ENCODE measurements at regions not wholly inside any gene's neighbourhood (a gene's known extent, or its start where the extent isn't known, plus 50 kb on each side); places are given as distances from the start of the nearest gene placed in this dataset.
"Not testable (repeated sequence)": the region's sequence is repeated elsewhere in the genome, so short reads cannot be mapped to it uniquely, and the experiment has no call there.

DNA sequence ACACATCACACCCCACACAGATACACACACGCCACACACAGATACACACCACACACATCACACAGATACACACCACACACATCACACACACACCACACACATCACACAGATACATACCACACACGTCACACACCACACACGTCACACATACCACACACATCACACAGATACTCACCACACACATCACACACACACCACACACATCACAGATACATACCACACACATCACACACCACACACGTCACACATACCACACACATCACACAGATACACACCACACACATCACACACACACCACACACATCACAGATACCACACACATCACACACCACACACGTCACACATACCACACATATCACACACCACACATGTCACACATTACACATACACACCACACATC, 159.3 kb downstream of the NDUFA10 start:
- DNase-seq, result not testable (repeated sequence)

DNA sequence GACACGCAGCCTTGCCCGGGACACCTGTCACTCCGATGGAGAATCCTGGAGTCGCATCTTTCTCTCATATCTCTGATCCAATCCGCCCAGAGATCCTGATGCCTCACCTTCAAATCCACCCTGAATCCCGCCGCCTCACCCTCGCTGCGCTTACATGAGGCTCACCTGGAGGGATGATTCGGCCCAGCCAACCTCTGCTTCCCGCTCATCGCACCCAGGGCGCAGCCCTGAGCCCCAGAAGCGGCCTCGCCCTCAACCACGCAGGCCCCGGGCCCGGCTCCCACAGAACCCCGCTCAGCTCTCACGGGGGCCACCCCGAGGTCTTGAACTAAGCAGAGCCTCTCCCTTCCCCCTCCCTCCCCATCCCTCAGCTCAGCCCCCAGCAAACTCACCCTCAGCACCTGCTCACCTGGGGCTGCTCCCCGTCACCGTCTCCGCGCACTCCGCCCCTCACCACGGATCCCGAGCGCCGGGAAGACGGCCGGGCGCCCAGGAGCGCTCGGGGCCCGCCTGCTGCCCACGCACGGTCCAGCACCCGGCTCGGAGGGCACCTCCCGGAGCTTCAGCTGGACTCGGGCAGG, 160.0 kb downstream of the NDUFA10 start:
- DNase-seq, result no peak

DNA sequence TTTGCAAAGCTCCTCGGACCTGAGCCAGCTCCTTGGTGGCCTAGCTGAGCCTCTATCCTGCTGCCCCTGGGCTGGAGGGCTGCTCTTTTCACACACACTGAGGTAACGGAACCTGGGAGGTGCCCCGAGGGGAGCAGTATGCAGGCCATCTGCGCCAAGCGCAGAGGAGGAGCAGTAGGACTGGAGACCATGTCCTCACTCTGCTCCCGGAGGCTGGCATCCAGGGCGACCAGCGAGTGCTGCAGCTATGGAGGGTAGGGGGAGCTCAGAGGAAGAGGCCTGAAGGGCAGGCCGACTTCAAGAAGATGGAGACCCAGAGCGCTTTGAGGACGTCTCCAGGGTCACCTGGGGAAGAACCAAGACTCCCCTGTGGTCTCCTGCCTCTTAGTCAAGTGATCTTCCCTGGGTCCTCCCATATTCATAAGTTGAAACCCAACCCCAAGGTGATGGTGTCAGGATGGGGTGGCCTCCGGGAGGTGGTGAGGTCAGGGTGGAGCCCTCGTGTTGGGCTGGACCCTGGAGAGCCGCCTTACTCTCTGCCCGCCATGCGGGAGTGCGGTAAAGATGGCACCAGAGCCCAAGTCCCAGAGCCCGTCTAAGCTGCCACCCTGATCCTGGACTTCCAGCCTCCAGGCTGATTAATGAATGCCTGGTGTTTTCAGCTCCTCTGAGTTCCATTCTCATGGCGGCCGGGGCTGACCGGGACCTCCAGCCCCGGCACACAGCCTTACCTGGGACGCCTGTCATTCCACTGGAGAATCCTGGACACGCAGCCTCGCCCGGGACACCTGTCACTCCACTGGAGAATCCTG, 160.7 kb downstream of the NDUFA10 start:
- DNase-seq, result no peak

DNA sequence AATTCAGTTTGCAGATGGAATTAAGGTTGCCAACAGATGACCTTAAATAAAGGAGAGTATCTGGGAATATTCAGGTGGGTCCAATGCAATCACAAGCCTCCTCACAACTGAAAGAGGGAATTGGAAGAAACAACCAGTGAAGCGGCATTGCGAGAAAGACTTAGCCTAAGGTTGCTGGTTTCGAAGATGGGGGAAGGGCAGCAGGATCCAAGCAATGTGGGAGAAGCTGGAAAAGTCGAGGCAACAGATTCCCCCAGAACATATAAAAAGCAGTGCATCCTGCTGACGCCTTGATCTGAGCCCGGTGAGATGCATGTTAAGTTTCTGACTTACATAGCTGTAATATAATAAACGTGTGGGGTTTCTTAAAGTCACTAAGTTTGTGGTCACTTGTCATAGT, 162.5 kb downstream of the NDUFA10 start:
- no peak for DNase-seq

DNA sequence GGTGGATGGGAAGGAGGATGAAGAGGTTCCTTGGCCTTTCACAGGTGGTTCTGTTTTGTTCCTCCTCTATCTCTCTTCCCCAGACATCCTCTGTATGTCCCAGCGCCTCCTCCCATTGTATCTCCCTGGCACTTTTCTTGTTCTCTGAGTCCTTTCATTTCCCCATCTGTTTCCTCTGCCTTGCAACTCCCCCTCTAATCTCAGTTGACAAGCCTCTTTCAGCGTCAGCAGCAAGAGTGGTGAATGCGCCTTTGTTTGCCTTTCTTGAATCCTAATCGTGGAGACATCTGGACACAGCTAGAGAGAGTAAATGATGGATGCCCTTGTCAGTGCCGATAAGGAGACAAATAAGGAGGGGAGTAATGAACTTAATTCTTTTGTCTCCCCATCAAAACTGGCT, 167.0 kb downstream of the NDUFA10 start:
- no peak for DNase-seq

DNA sequence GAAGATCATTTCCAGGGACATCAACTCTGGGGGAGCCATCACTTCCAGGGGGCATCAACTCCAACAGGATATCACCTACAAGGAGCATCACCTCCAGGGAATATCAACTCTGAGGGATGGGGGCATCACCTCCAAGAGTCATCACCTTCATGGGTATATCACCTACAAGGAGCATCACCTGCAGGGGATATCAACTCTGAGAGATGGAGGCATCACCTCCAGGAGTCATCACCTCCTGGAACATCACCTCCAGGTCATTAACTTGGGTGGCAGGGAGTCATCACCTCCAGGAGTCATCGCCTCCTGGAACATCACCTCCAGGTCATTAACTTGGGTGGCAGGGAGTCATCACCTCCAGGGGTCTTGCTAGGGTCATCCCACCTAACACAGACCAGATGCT, 167.6 kb downstream of the NDUFA10 start:
- DNase-seq, result no peak

DNA sequence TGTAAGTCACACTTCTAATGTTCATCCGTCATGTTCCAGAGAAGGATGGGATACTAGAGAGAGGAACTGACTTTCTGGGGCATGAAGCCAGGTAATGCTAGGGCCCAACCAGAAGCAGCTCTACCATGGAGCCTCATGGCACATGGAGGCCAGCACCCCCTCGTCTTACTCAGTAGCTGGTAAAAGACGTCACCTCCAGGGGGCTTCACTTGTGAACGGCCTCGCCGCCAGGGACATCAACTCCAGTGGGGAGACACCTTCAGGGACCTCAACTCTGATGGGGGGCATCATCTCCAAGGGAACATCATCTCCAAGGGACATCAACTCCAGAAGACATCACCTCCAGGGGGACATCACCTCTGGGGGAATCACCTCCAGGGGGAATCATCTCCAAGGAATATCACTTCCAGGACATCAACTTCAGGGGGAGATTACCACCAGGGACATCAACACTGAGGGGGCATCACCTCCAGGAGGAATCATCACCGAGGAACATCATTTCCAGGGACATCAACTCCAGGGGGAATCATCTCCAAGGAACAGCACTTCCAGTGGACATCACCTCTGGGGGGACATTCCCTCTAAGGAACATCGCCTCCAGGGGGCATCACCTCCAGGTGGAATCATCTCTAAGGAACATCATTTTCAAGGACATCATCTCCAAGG, 168.4 kb downstream of the NDUFA10 start:
- no peak for DNase-seq

DNA sequence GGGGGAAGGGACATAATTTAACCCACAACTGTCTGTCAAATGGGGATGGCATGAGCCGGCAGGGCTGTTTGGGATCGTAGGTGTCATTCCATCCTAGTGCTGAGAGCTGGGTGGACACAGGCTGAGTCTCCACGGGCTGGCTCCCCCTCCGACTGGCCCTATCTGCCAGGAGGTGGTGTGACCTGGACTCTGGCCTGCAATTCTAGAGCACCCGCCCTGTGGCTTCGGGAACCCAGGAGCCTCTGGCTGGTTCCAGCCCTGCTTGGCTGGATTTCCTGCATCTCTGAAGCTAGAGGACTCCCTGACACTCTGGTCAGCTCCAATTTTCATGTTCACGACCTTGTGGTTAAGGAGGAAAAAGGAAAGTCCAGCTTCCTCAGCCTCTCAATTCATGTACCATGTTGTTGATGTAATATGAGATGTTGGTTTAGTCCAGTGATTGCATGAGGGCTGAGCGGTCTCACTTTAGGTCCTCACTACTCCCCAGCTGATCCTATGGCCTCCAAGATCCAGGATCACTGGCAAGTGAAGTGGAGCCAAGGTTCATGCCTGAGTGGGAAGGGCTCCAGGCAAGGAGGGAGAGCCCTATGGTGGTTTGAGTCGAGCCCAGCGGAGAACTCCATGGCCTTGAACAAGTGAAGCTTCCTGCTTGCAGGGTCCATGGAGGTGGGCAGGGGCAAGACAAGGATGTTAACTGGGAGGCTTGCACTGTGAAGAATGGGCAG, 169.1 kb downstream of the NDUFA10 start:
- DNase-seq, result no peak

DNA sequence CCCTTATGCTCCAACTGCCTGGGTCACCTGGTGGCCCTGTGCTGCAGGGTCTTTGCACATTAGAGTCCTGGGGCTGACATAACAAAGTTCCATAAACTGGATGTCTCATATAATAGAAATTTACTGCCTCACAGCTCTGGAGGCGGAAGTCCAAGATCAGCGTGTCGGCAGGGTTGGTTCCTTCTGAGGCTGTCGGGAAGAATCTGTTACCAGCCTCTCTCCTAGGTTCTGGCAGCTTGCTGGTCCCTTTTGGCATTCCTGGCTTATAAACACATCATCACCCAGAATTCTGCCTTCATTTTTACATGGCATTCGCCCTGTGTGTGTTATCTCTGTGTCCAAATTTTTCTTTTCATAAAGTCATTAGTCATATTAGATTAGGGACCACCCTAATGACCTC, 170.5 kb downstream of the NDUFA10 start:
- no peak for DNase-seq

DNA sequence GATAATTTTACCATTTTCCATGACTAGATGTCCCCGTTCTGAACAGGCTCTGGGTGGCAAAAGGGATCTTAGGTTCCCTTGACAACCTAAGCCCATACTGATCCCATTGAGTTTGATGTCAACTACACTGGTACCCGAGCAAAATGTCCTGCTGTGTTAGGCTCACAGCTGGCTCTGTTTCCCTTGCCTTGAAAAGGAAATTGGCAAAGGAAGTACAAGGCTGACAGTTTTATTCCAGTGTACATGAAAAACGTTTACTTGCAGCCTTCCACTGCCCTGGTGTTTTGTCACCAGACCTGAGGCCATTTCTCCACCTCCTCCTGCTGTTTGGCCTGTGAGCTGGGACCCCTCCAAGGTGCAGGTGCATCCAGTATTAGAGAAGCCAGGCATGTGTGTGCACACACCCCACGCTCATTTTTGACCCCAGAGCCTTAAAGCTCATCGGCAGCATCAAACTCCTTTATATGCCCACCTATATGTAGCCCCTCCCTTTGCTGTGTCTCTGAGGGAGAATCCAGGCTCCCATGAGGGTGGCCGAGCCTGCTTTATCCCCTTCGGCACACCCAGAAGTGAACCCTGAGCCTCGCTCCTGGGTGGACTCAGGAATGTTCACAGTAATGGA, 171.3 kb downstream of the NDUFA10 start:
- no peak for DNase-seq

DNA sequence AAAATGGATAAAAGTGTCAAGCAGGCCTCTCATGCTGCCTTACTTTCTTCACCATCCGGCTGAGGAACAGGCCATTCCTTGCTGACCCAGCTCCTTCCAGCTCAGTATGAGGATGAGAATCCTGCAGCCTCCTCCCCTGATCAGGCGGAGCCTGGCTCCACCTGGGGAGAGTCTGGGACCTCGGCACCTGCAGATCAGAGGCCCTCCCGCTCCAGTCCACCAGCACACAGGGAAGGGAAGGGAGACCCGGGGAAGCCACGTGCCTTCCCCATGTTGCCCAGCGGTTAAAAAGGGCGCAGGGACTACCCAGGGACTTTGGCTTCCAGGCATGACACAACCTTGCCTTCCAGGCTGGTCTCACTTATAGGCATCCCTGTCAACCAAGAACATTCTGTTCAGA, 172.0 kb downstream of the NDUFA10 start:
- no peak for DNase-seq

DNA sequence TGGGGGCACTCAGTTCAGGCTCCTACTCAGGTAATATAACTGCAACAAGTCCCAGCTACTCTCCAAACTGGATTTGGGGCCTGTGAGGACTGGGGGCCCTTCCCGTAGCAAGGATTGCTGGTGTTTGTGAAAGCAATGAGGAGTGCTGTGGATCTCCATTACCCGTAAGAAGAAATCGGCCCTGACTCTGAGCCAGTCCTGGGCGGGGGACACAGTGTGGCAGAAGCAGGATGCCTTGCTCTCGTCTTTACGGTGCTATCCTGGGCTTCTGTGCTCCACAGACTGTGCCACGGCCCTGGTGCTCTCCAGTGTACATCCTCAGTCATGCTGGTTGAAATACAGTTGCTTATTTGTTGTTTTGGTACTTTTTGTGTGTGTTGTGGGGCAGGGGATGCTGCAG, 172.9 kb downstream of the NDUFA10 start:
- no peak for DNase-seq

DNA sequence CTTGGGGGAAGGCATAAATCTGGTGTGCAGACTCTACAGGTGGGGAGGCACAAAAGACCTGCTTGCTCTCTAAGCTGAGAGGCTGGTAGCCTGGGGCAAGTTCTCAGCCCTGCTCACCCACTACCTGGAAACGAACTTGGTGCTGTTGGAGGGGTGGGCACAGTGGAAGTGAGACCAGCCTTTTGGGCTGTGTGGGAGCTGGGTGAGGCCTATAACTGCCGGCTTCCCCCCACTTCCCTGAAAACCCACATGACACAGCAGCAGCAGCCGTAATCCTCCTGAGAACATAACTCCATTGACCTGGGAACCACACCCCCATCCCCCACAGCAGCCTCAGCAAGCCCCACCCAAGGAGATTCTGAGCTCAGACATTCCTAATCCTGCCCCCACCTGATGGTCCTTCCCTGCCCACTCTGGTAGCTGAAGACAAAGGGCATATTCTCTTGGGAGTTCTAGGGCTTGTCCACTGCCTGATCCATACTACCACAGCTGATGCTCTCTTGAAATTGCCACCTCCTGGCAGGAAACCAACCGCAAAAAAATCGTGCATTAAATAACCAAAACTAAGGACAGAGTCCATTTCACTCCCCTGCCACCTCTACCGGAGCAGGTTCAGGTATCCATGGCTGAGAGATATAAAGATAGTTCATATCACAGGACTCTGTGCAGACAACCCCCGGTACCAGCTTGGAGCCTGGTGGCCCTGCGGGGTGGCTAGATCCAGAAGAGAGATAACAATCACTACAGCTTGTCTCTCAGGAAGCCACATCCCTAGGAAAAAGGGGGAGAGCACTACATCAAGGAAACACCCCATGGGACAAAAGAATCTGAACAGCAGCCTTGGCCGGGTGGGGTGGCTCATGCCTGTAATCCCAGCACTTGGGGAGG, 178.1 kb downstream of the NDUFA10 start:
- DNase-seq, result no peak

DNA sequence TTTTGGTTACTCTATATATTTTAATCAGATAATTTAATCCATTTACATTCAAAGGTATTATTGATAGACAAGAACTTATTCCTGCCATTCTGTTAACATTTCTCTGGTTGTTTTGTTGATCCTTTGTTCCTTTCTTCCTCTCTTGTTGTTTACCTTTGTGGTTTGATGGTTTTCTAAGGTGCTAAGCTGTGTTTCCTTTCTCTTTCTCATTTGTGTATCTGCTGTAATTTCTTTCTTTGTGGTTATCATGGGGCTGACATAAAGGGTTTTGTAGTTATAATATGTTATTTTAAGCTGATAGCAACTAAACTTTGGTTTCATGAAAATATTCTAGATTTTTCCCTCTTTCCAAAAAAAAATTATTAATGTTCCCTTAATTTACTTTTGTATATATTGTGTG, 179.2 kb downstream of the NDUFA10 start:
- no peak for DNase-seq

DNA sequence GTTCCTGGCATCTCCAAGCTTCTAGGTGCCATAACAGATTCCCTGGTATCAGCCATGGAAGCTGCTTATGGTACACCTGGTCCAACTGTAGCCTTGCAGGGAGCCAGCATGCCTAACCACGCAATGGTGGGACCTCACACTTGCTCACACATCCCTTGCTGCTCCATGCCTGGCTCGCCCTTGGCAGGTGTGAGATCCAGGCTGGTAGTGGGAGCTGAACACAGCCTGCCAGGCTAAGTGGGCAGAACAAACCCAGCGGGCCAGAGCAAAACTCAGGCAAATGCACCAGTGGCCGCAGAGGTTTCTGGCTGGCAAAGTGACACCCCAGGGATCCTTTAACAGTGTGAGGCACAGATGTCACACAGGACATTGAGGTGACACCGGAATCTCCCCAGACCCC, 185.8 kb downstream of the NDUFA10 start:
- no peak for DNase-seq

DNA sequence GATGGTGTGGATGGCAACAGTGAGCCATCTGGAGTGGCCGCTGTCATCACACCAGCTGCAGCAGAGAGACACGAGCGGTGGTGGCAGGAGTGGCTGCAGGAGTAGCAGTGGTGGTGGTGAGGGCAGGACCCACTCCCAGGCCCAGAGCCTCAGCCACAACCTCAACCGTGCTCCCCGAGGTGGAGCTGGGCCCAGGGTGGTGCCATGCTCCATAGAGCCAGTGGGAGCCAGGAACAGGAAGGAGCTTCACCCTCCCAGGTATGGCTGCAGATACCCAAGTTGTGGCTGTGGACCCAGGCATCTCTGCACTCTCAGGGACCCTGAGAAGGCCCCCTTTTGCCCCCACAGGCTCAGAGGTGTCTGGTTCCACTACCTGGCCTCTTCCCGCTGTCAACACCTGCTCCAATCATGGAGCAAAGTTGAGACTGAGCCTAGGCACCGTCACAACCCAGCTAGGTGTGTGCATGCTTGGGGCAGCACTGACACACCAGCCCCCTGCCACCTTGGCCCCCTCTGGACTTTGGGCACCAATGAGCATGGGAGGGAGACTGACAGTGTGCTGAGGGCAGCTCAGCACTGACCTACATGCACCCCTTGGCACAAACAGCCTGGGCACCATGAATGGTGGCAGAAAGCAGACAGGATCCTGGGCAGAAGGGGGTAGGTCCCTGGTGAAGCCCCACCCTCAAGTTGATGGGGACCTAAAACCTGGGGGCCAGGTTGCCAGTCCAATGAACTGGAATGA, 188.9 kb downstream of the NDUFA10 start:
- no peak for DNase-seq

DNA sequence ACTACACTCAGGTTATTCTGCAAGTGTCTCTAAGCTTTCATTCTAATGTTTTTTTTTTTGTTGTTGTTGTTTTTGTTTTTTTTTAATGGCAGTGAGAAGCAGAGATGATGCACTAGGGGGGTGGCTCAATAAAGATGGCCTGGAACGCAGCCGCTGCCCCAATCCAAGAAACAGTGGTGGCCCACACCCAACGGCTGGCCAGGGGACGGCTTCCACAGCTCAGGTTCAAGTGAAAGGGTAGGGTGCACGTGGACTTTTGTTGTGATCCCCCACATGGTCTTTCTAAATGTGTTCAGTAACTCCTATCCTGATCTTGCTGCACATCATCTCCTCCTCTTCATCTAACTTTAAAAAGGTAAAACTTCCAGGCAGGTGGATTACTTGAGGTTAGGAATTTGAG, 190.1 kb downstream of the NDUFA10 start:
- DNase-seq, result no peak

DNA sequence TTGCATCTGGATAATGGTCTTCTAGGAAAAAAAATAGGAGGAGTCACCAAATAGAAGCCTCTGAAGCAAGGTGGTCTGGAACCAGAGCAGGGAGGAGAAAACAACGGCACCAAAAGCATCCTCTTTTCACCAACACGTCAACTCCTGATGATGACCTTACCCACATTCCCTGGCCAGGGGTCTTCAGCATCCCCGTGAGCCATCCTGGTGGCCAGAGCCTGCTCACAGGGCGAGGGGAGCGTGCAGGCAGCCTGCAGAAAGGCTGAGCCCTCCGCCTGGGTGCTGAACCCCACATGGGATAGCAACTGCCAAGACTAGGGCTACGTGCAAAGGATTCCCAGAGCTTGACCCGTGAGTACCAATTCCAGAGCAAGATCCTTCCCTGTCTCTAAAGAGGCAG, 191.0 kb downstream of the NDUFA10 start:
- DNase-seq, result no peak

DNA sequence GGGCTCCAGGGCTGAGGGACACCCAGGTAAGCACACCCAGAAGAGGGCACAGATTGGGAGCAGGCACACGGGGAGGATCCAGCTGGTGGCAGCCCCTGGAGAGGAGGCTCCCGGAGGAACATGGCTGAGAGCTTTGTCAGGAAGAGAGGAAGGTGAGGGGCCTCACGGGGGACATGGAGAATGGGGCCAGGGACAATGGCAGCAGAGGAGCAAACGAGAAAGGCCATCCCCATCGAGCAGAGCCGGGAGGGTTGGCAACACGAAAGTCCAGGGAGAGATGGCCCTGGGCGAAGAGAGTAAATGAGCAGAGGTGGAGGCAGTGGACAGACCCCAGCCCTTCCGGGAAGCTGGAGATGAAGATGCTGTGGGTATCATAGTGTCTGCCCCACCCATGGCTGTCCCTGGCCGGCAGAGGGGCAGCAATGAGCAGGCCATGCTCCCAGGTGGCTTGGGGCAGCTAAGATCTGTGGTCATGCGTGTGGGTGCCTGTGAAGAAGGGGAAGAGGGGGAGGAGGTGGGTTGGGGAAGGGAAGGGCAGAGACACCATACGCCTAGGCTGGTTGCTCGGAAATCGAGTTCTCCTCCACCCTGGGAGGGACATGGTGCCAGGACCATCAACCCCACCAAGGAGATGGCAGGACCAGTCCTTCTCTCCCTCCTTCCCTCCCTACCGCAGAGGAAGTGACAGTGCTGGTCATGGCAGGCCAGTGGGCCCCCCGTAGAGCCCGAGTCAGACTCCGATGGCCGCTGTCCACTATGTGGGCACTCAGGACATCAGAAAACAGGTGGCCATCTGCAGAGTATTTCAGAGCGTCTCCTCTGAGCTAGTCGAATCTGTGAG, 191.7 kb downstream of the NDUFA10 start:
- no peak for DNase-seq

Data from muscle of back (tissue), 3 donors.